BE2C (cell line): ENCODE measurements at regions not wholly inside any gene's neighbourhood (a gene's known extent, or its start where the extent isn't known, plus 50 kb on each side); places are given as distances from the start of the nearest gene placed in this dataset.

ENCODE experiments used
- DNase-seq: peaks from one replicate; pipeline ENCODE4 v3.0.0-alpha.2; 2020
- H3K27me3 ChIP-seq: fragments of 250-450 bp; sonication (Bioruptor Pico); 2 replicates; pipeline ENCODE4 v1.5.1; 2020; ENCODE audit warnings: mild to moderate bottlenecking
- H3K36me3 ChIP-seq: fragments of 250-450 bp; sonication (Bioruptor Pico); 2 replicates; pipeline ENCODE4 v1.5.1; 2020; ENCODE audit warnings: mild to moderate bottlenecking
- H3K4me1 ChIP-seq: fragments of 250-450 bp; sonication (Bioruptor Pico); 2 replicates; pipeline ENCODE4 v1.5.1; 2020
- H3K4me3 ChIP-seq: 2 replicates; pipeline ENCODE4 v1.5.1; 2011; ENCODE audit warnings: low read depth, low read length
- H3K9me3 ChIP-seq: fragments of 250-450 bp; sonication (Bioruptor Pico); 2 replicates; pipeline ENCODE4 v1.5.1; 2020
- CTCF ChIP-seq: IDR thresholded peaks from 2 replicates; pipeline ENCODE4 v1.5.1; 2012; ENCODE audit warnings: mild to moderate bottlenecking, low read depth, low read length

DNA sequence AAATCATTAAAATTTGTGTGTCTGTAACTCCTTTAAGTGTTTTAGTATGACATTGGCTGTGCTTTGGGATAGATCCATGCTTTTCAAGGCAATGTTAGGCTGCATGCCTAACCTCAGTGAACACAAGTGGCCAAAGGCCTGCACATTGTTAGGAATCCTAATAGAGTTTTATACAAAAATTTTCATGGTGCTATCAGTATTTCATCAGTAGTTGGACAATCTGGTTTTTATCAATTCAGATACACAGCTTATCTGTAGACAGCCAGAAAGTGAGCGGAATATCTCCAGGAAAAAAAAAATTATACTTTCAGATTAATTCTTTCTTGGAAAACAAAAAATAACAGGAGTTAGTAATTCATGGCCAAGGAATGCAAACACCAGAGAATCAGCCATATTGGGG, 324.0 kb upstream of the PDE3A start:
- DNase-seq = no peak
- no peak for TF ChIP-seq CTCF

GRCh38 chr12:20044846-20045245, 323.5 kb upstream of the PDE3A start:
- H3K27me3 ChIP-seq = no peaks in the 10 kb centered on the region

More for the DNA sequence above, 324.0 kb upstream of the PDE3A start:
- Histone ChIP-seq H3K4me3 (no peak overlapping the region), H3K36me3 (no peaks in the 10 kb centered on the region), H3K9me3 (no peaks in the 10 kb centered on the region), H3K27me3 (no peaks in the 10 kb centered on the region), H3K4me1 (no peaks in the 10 kb centered on the region)

DNA sequence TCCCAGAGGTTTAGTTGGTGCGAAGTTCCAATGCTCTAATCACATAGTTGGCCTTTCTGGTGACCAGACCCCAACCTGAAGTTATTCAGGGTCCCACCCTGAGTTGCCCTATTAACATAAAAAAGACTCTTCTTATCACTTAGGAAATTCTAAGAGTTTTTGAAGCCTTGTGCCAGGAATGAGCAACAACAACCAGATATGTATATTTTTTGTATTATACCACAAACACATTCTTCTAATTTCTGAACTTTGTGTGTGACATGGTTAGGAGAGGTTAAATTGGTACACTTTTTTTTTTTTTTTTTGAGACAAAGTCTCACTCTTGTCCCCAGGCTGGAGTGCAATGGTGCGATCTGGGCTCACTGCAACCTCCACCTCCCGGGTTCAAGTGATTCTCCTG, 320.4 kb upstream of the PDE3A start:
- no peaks in the 10 kb centered on the region for H3K4me1 ChIP-seq

More at GRCh38 chr12:20044846-20045245, 323.5 kb upstream of the PDE3A start:
- no peaks in the 10 kb centered on the region for H3K36me3 ChIP-seq
- no peak overlapping the region for H3K4me3 ChIP-seq
- H3K4me1 ChIP-seq = no peaks in the 10 kb centered on the region
- H3K9me3 ChIP-seq = no peaks in the 10 kb centered on the region
- TF ChIP-seq CTCF = no peak
- no peak for DNase-seq

GRCh38 chr12:20050221-20050620, 318.1 kb upstream of the PDE3A start:
- H3K36me3 ChIP-seq = no peaks in the 10 kb centered on the region
- DNase-seq = no peak
- H3K27me3 ChIP-seq = no peaks in the 10 kb centered on the region
- H3K9me3 ChIP-seq = no peaks in the 10 kb centered on the region
- no peak overlapping the region for H3K4me3 ChIP-seq
- no peaks in the 10 kb centered on the region for H3K4me1 ChIP-seq
- TF ChIP-seq CTCF = no peak

More for the DNA sequence above, 320.4 kb upstream of the PDE3A start:
- H3K4me3 ChIP-seq = no peak overlapping the region
- H3K9me3 ChIP-seq = no peaks in the 10 kb centered on the region
- DNase-seq = no peak
- H3K27me3 ChIP-seq = no peaks in the 10 kb centered on the region
- no peak for TF ChIP-seq CTCF
- H3K36me3 ChIP-seq = no peaks in the 10 kb centered on the region

- no peaks in the 10 kb centered on the region for H3K36me3 ChIP-seq
- H3K4me3 ChIP-seq = no peak overlapping the region
- no peaks in the 10 kb centered on the region for H3K27me3 ChIP-seq
- TF ChIP-seq CTCF = no peak
- H3K9me3 ChIP-seq = no peaks in the 10 kb centered on the region; the same call in 1 of the 2 replicates
- DNase-seq = no peak
- no peaks in the 10 kb centered on the region for H3K4me1 ChIP-seq
Observed at GRCh38 chr12:20053782-20054181, 314.6 kb upstream of the PDE3A start.

DNA sequence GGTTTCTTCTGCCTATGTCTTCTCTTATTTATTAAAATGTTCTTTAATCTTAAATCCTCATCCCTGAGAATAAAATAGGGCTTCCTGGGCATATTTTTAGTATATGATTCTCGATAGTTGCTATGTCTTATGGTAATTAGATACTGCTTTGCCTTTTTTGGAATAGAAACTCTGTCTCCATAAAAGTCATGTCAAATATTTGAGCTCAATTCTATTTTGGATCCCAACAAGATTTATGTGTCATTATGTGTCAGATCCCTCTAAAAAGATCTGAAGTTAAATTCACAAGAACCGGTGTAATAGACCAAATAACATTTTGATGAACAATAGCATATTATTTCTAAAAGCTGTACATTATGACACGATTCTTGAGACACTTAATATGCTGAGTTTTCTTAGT, 312.5 kb upstream of the PDE3A start:
- no peak for DNase-seq
- Histone ChIP-seq H3K4me1 (no peaks in the 10 kb centered on the region), H3K27me3 (no peaks in the 10 kb centered on the region), H3K9me3 (no peaks in the 10 kb centered on the region; the same call in 1 of the 2 replicates), H3K4me3 (no peak overlapping the region), H3K36me3 (no peaks in the 10 kb centered on the region)
- TF ChIP-seq CTCF = no peak
